Amygdala (tissue), 56 donors: ENCODE measurements at regions not wholly inside any gene's neighbourhood (a gene's known extent, or its start where the extent isn't known, plus 50 kb on each side); places are given as distances from the start of the nearest gene placed in this dataset.

Experiments used
- DNase-seq, 56 donors: peaks; one replicate each; lab custom pipeline; 2025; lab: John Stamatoyannopoulos, UW

DNA sequence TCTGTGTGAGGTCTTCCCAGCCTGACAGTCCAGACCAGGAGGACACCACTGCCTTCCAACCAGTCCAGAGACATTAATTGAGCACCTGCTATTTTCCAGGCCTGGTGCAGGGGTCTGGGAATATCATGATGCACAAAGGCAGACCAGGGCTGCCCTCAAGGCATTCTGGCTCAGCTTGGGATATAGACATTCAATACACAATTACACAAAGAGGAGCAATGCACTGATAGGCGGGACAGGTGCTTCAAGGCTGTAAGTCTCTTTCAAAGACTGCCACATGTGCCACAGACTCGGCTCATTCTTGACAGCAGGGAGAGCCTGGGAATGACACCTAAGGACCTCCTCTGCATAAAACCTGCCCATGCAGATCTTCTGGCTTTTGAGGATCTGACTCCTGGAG lies 158.6 kb downstream of the C5orf15 start:
- no peak for DNase-seq

DNA sequence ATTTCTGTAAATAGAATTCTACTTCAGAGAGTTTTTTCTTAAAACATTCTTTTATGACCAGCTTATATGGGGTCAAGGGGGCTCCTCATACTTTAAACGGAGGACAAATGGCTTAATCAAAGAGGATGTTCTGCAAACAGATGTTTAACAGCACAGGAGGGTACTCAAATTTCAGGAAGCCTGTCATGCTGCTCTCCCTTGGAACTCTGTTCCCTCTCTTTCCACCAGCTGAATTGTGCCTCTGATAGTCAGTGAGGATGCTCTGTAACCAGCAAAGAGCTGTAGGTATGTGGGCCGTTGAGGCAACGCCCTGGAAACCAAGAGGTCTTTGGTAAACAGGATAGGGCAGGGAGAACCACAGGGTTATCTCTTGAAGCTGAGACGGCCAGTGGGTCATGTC lies 161.1 kb downstream of the C5orf15 start:
- DNase-seq = no peak

DNA sequence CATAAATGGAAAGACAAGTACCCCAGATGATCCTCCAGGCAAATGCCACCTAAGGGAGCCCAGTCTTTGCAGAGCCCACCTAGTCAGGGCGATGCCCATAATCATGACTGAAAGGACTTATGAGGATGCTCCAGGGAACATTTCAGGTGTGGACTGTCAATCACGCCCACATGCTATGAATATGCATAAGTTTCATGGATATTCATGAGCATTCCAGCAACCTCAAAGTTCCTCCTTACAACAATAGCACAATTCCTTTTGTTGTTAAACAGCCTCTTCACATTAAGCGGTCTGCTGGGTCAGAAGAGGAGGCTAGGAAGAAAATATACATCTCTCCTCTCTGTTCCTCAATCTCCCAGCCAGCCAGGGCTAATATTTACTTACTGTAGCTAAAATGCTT lies 161.6 kb downstream of the C5orf15 start:
- no peak for DNase-seq

DNA sequence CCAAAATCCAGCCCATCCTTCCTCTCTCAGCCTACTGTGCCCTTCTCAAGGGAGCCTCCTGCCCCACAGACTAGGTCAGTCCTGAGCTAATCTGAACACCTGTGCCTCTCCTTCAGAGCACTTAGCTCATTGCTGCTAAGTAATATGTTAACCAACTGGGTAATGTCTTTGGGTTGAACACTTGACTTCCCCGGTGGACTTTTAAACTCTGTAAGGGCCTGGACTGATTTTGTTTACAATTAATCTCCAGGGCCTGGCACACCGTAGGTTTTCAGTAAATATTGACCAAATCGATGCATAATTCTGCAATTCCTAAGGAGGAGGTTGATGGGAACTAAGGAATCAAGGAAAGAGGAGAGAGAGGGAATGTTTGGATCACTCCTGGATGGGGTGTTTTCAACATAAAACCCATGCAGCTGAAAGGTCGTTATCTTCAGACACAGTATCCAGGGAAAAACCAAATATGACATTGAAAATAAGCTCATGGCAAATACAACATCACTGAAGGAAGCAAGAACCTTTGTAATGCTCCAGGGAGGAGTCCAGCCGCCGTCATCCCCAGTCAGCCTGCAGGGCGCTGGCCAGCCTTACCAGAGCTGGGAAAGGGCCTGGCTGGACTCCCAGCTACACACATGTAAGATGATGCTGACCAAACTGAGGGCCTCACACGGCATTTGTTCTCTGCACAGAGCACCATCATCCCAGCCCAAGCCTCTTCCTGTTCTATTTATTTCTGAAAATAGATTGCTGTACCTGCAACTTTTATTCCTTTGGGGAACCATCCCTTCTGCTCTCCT lies 166.3 kb downstream of the C5orf15 start:
- DNase-seq = no peak

DNA sequence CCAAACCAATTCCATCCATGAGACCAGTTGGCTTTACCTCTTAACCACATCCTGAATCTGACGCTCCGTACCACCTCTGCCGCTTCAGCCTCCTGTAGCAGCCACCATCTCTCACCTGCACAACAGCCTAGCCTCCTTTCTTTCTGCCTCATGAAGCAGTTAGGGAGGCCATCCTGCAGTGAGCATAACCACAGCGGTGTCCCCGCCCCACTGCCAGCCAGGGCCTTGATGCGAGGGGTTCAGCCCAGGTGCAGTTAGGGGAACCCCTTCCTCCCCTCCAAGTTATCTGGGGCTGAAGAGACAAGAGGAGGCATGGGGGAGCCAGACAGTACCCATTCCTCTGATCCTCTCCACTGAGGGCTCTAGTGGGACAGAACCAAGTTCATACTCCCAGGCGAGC lies 167.0 kb downstream of the C5orf15 start:
- DNase-seq = no peak

DNA sequence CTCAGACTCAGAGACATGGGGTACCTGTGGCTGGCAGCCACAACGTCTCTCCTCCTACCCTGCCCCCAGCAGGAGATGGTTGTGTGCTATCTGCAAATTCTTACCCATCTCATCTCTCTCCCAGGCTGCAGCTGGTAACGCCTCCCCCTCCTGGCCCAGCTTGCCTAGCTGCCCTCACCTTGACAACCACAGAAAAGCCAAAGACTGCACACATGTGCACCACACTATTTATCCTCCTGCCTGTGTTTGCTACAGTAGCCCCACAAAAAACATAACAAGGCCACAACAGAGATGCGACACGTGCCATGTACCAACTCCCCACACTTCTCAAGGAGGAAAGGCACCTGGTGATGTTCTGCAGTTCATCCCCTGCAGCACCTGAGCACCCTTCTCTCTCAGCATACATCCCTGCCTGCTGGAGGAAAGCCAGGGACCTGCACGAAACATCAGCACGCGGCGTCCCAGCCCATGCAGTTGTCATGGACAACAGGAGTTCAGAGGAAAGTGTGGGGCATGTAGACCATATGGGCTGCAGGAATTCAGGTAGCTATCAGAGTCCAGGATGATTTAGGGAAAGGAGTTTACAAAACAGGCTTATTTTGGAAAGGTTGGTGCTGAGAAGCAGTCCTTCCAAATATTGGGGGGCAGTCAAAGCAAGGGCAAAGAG lies 168.7 kb downstream of the C5orf15 start:
- no peak for DNase-seq

DNA sequence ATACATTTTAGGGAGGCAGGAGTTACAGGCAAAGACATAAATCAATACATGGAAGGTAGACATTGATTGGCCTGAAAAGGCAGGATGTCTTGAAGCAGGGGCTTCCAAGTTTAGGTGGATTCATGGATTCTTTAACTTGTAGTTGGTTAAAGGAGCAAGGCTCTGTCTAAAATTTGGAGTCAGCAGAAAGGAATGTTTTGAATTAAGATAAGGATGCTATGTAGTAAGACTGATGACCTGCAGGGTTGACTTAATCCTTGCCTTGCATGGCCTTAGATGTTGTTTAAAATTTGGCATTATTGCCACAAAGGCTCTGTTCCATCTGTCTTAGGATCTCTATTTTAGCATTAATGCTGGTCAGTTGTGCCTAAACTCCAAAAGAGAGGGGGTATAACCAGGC lies 171.3 kb downstream of the C5orf15 start:
- DNase-seq = no peak

DNA sequence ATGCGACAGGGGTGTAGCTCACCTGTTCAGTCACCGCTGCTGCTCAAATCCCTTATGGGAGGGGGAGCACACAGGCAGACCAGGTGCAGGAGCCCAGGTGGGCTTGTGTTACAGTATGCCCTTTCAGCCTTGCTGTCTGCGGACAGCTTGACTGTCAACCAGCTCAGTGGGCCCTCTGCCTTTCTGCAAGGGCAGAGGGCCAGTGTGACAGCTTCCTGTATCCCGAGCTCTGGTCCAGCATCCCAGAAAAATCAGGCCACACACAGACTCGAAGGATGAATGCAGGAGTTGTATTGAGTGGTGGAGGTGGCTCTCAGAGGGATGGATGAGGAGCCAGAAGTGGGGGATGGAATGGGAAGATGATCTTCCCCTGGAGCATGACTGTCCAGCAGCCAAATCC lies 172.2 kb downstream of the C5orf15 start:
- DNase-seq = no peak

DNA sequence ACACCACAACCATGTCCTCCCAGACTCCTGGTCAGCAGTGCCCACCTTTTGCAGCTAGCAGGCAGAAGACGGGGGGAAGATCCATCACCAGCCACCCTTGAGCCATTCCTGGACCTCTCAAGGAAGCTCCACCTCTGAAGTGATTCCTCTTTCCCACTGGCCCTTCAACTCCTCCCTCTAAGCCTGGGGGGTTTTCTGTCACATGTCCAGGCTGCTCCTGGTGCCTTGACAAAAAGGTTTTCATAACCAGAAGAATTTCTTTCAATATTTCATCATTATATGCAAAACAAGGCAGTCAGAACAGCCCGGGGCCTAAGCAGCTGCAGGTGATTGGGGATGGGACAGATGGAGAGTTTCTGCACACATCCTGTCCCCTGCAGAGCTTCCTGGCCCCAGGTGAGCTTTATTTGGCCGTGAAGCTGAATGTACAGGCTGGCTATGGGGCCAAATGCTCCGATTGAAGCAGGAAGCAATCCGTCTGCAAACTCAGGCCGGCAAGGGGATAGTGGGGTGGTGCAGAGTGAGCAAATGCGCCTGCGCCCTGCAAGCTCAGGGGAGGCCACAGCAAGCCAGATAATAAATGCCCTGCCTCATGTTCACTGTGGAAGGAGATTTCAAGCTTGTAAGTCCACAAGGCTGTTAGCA lies 173.5 kb downstream of the C5orf15 start:
- no peak for DNase-seq

DNA sequence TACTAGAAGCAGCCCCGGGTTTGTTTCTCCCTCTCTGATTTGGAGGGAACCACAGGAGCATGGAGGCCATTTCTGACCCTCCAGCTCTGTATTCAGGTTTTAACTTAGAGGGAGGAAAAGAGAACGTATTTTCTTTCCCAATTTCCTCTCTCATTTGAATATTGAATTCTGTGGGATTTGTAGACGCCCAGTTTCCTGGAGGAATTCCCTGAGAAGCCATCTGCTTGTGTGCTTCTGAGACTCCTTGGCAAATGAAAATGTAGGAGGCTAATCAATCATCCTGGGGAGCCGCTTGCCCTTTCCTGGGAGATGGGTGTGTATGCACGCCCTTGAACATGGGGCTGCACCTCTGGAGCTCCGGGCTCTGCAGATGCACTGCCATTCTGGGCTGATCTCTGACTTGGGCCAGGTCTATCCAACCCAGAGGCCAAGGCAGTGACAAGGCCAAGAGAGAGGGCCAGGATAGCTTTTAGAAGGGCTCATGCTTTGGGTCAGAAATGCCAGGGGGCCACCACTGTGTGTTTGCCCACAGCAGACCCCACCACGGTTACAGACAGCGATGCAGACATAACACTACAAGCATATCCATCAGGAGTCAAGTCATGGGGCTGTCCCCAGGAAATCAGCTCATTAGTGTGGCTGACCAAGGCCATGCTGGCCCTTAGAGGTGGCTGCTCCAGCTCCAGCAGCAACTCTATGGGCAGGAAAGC lies 174.5 kb downstream of the C5orf15 start:
- no peak for DNase-seq

DNA sequence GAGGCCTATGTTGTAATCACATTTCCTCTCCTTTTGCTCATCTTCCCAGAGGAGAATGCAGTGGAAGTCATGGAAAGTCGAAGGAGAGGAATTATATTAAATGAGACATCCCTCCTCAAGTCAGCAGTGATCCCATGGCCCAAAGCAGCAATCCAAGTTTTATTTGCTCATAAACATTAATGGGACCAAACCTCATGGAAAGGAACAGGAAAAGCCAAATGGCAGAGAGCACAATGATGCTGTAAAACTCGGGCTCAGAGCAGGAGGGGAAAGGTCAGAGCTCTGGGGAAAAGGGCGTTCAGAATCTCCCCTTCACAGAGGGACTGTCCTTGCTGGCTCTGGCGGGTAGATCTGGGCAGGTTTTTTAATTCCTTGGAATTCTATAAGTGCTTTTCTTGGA lies 175.8 kb downstream of the C5orf15 start:
- no peak for DNase-seq

DNA sequence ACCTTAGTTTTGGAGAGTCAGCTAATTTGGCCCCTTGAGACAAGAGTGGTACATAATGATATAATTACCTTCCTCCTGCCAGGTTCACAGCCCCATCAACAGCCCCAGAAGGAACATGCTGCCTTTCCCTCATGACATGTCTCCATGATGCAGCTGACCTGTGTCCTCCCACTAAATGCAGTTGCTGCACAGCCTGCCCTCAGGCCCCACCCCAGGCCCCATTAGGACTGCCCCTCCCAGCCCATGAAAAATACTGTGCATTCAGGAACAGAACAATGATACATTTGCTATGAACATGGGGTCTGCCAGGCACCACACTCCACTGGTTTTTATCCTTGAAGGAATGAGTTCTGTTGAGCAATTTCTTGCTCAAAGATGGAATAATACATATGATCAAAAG lies 176.4 kb downstream of the C5orf15 start:
- DNase-seq = no peak

DNA sequence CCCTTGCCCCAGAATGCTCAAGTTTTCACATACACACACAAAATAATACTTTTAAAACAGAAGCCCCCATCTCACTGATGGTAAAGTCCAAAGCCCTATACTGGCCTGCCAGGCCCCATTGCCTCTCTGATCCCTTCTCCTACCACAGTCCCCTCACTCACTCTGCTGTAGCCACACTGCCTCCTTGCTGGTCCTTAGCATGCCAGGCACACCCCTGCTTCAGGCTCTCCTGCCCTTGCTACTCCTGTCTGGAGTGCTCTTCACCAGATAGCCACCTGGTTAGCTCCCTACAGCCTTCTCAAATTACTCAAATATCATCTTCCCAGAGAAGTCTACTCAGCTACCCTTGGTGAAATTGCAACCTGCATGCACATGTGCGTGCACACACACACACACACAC lies 177.5 kb downstream of the C5orf15 start:
- no peak for DNase-seq

DNA sequence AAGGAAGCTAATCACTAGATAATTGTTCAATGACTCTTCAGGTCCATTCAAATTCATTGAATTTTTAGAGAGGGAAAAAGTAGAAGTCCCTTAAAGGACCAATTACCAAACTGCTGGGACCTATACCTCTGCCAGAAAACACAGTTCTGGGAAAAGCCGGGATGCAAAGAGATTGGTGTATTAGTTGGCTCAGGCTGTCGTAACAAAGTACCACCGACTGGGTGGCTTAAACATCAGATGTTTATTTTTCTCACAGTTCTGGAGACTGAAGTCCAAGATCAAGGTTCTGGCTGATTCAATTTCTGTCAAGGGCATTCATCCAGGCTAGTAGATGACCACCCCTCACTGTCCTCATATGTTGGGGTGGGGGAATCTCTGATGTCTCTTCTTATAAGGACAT lies 177.1 kb upstream of the FSTL4 start:
- no peak for DNase-seq

DNA sequence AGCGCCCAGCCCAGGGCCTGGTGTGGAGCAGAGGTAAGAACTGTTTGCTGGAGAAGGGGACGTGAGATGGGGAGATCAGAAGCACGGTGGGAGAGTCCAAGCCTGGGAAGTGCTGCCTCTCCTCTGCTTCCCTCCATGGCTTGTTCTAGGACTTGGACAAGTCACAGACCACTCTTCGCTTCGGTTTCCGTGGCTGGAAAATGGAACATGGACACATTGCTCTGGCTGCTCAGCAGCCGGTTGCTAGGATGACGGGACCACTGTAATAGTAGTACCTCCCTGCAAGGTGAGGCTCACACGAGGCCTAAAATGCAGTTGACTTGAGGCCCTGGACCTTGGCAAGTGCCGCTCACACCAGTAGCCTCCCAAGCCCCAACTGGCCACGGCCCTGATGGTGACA lies 175.8 kb upstream of the FSTL4 start:
- DNase-seq = no peak

DNA sequence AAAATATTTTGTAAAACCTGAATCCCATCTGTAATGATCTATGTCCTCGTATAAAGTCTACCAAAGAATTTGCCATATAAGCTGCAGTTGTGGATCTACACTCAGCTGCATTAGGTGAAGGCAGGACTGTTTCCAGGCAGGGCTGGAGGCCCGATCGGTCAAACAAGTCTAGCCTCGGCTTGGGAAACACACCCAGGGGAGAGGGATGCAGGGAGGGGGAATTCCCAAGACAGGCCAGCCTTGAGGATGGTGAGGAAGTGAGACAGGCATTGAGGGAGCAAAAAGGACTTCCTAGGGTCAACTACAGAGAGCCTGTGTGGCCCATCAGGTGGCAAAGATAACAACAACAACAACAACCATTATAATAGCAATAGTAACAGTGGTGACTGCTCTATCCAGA lies 174.1 kb upstream of the FSTL4 start:
- DNase-seq = no peak

DNA sequence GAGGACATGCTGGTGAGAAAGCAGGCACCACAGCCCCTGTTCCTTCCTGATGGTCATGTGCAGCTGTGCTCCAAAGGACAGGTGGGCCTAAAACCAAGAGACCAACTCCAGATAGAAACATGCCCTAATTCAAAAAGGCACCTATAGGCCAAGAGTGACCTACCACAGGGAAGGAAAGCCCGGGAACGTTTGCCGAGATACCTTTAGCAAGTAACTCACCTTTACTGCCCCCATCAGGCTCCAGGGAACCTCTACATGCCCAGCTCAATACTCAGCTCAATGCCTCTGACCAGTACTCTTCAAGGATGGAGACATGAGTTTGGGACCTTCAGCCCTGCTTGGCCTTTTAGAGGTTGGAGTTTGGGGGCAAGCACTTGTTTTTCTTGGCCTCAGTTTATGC lies 172.8 kb upstream of the FSTL4 start:
- DNase-seq = no peak

DNA sequence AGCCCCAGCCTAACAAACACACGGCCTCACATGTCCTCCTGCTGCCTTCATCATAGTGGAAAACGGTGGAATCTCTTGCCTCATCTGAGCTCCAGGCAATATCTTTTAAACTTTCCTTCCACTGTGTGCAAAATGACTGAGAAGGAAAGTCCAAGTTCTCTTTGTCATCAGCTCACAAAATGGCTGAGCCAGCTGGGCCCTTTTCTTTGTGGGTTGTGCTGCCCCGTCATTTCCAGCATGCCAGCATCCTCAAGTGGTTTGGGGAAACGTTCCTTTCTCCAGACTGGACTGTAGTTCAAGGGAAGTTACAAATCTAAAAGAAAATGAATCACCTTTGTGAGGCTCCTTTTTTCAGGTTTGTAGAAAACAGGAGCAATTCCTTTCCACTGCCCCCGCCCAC lies 171.1 kb upstream of the FSTL4 start:
- DNase-seq = no peak

DNA sequence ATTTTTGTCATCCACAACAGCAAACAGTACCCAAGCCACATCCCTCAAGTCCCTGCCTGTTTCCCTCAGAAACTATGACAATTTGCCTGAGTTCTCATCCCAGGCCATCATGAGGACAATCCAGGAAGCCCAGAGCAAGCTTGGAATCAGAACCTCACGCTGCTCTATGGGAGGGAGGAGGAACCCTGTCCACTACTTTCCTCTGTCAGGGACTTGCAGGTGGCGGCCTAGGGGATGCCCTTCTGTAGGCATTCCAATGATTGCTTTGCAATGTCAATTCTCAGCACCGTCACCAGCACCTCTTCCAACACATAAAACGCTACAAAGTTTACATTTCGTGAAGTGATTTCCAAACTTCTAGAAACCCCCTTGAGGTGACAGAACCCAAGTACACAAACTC lies 170.4 kb upstream of the FSTL4 start:
- no peak for DNase-seq

DNA sequence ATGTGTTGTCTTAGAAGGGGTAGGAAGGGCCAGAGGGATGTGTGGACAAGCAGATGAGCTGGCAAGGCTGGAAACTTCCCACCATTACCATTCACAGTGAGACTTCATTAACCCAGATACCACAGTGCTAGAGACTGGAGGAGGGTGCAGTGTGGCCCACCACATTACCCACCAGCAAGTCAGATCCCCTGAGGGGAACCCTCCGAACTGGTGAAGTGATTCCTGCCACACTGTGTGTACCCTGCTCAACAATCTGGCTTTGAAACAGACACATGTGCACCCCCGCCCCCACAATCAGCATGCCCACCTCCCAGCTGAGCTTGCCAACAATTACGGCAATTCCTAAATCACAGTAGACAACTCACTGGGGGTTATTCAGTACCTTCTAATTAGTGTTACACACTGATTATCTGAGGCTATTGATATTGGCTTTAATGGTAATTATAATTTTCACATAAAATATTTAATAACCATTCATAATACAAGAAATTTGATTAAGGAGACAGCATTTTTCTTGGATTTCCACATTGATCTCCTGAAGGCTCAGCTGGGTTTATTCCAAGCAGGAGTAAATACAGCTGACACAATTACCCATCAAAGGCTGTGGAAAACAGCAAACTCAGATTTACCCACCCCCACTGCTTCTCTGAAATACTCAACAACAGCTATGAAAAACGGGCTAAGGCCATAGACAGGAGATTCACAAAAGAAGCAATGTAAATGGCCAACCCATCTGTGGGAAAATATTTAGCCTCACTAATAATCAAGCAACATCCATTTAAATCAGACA lies 169.3 kb upstream of the FSTL4 start:
- DNase-seq = no peak
